GM18511 (cell line): ENCODE measurements at regions not wholly inside any gene's neighbourhood (a gene's known extent, or its start where the extent isn't known, plus 50 kb on each side); places are given as distances from the start of the nearest gene placed in this dataset.
"Not testable (repeated sequence)": the region's sequence is repeated elsewhere in the genome, so short reads cannot be mapped to it uniquely, and the experiment has no call there.

Experiments
- ATAC-seq: cut with Tn5 transposase; IDR thresholded peaks from one replicate; pipeline ENCODE4 v1.9.1; 2021; ENCODE audit warnings: mild to moderate bottlenecking, moderate library complexity; ENCODE audit not compliant: unreplicated experiment

GRCh38 chr1:148386617-148387016 lies 96.5 kb downstream of the PPIAL4G start:
- no peak for ATAC-seq

DNA sequence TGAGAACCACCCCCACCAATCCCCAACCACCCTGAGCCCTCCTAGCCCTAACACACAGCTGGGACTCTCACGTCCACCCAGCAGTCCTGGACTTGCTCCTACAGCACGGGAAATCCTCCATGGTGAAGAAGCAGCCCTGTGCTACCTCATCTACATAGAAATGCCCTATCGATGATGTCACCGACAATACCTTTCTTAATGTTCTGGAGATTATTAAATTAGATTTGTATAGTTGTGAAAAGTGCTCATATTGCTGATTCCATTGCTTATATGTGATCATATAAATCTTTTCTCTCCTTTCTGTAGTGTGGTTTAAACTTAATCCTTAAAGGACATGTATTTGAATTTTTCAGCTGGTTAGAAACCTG lies 97.1 kb downstream of the PPIAL4G start:
- not testable (repeated sequence) for ATAC-seq

- ATAC-seq, result no peak
These were observed 97.6 kb downstream of the PPIAL4G start for GRCh38 chr1:148385371-148386030.

GRCh38 chr1:148383966-148384365 lies 99.1 kb downstream of the PPIAL4G start:
- ATAC-seq, result no peak

DNA sequence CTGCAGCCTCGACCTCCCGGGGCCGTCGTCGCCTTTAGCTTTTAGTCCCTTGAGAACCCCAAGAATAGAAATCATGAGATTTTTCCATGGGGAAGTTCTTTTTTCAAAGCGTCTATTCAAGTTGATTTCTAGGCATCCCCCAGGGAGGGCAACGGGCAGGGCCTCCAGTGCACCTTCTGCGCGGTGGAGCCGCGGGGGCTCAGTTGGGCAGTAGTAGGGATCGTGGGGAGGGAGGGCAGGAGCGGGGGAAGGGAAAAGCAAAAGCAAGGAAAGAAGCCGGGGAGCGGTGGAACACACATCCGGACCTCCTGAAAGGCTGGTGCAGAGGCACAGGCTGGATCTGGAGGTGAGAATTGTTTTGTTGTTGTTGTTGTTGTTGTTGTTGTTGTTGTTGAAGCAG lies 103.4 kb downstream of the PPIAL4G start:
- ATAC-seq, result no peak

DNA sequence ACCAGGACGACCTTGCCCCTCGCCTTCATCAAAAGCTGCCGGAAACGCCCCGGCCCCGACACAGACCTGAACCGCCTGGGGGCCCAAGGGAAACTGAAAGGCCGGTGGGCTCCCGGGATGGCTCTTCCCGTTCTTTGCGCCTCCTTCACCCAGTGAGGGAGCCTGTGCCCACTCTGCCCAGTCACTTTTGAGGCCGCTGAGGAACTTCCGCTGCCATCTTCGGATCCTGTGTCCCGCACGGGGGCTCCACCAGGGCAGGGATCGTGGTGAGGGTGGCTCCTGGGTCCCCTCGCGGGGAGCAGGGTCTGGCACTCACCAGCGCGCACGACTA lies 104.0 kb downstream of the PPIAL4G start:
- no peak for ATAC-seq

GRCh38 chr1:148377992-148378391 lies 105.1 kb downstream of the PPIAL4G start:
- ATAC-seq, result not testable (repeated sequence)

GRCh38 chr1:148377045-148377444 lies 106.1 kb downstream of the PPIAL4G start:
- ATAC-seq, result not testable (repeated sequence)

DNA sequence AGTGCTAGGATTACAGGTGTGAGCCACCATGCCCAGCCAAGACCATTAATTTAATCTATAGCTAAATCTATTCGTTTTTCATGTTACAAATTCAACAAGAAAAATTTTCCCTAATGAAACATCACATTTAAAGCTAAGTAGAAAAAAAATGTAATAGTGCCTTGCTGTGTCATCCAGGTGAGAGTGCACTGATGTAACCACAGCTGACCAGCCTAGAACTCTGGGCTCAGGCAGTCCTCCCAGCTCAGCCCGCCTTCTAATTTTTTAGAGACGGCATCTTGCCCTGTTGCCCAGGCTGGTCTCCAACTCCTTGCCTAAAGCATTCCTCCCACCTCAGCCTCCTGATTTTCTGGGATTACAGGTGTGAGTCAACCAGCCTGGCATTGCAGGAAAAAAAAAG lies 109.0 kb downstream of the PPIAL4G start:
- no peak for ATAC-seq

DNA sequence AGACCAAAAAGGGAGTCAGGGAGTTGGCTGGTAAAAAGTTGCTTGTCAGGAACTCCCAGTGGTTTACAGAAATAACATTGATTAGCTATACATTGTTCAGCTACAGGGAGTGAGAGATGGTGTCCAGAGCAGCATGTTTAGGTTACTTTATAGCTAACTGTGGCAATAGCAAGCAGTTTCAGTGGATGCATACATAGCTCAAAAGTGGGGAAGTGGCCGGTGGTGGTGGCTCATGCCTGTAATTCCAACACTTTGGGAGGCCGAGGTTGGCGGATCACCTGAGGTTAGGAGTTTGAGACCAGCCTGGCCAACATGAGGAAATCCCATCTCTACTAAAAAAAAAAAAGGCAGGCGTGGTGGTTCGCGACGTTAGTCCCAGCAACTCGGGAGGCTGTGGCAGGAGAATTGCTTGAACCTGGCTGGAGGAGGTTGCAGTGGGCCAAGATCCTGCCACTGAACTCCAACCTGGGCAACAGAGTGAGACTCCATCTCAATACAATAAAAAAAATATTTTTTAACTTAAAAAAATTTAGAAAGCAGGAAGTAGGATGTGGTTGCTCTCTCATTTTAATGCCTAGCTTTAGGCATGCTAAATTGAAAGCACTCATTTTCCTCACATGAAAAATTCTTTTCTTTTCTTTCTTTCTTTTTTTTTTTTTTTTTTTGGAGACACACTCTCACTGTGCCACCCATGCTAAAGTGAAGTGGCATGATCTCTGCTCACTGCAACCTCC lies 109.7 kb downstream of the PPIAL4G start:
- ATAC-seq, result no peak

GRCh38 chr1:148372731-148373130 lies 110.4 kb downstream of the PPIAL4G start:
- ATAC-seq, result no peak

GRCh38 chr1:148372051-148372726 lies 110.9 kb downstream of the PPIAL4G start:
- not testable (repeated sequence) for ATAC-seq

GRCh38 chr1:148371551-148371994 lies 111.5 kb downstream of the PPIAL4G start:
- not testable (repeated sequence) for ATAC-seq

- not testable (repeated sequence) for ATAC-seq
These were observed 112.4 kb downstream of the PPIAL4G start for GRCh38 chr1:148370661-148371060.

DNA sequence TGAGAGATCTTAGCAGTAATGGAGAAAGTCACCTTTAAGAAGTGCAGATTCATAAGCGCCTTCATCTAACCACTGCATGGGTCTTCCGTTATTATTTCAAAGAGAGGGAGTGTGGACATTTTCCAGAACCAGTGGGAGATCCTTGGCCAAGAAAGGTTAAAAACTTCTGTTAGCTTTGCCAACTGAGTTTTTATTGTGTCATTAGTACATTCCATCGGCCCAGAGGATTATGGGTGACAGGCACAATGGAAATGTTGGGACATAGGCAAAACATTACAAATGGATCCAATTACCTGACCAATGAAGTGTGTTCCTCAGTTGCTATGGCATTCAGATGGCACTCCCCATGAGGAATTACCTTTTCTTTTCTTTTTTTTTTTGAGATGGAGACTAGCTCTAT lies 115.5 kb downstream of the PPIAL4G start:
- ATAC-seq, result no peak

DNA sequence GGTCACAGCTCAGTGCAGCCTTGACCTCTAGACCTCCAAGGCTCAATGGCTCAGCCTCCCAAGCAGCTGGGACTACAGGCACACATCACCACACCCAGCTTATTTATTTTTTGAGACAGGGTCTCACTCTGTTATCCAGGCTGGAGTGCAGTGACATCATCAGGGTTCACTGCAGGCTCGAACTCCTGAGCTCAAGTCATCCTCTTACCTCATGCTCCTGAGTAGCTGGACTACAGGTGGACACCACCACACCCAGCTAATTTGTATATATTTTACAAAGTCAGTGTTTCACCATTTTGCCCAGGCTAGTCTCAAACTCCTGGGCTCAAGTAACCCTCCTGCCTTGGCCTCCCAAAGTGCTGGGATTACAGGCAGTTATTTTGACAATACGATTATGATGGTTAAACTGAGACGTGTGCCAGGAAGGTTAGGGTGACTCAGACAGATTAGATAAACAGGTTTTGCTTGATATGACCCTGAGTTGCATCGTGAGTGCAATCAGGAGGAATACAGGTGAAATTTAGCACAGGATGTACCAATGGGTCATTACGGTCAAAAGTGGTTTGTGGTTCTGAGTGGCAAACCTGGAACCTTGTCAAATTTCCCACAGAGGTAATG lies 116.9 kb downstream of the PPIAL4G start:
- not testable (repeated sequence) for ATAC-seq

- not testable (repeated sequence) for ATAC-seq
These were observed 118.0 kb downstream of the PPIAL4G start for GRCh38 chr1:148365151-148365550.

DNA sequence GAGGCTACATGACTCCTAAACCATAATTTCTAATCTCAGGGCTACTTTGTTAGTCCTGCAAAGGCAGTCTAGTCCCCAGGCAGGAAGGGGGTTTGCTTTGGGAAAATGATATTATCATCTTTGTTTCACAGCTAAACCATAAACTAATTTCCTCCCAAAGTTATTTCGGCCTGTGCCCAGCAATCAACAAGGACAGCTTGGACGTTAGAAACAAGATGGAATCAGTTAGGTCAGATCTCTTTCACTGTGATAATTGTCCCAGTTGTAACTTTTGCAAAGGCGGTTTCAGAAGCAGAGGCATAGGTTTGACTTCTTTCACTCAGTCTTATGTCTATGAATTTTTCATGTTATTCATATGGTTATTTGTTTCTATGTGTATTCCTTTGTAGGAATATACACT lies 119.1 kb downstream of the PPIAL4G start:
- not testable (repeated sequence) for ATAC-seq

- ATAC-seq, result no peak
These were observed 119.7 kb downstream of the PPIAL4G start for GRCh38 chr1:148363439-148363810.

DNA sequence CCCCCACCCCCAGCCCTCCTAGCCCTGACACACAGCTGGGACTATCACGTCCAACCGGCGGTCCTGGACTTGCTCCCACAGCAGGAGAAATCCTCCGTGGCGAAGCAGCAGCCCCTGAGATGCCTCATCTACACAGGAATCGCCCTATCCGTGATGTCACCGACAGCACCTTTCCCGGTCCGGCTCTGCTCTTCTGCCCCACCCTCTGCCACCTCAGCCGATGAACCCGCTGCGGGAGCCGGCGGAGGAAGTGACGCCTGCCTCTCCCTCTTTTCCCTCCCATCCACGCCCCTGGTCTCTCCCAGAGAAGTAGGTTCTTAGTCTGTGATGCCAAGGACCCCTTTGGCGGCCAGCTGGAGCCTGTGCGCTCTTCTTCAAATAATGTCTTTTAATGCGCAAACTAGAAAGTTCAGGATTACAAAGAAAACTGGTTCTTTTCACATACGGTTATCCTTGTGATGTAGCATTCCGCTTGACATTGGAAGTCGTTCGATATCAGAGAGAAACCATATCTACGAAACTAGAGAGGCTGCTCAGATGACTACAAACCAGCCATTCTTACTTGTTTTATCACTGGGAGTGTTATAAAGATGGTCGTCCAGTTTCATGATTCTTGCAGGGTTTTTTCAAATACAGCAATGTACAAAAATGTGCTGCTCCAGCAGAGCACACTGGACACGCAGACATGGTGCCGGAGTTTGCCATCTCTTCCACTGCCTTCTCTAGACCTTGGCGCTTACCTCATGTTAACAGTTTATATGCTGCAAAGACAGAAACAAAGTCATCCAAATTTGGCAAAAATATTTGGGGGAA lies 120.3 kb downstream of the PPIAL4G start:
- ATAC-seq, result no peak

- ATAC-seq, result no peak
These were observed 120.9 kb downstream of the PPIAL4G start for GRCh38 chr1:148362216-148362611.
